ENCODE measurements at regions not wholly inside any gene's neighbourhood (a gene's known extent, or its start where the extent isn't known, plus 50 kb on each side); places are given as distances from the start of the nearest gene placed in this dataset.

DNA sequence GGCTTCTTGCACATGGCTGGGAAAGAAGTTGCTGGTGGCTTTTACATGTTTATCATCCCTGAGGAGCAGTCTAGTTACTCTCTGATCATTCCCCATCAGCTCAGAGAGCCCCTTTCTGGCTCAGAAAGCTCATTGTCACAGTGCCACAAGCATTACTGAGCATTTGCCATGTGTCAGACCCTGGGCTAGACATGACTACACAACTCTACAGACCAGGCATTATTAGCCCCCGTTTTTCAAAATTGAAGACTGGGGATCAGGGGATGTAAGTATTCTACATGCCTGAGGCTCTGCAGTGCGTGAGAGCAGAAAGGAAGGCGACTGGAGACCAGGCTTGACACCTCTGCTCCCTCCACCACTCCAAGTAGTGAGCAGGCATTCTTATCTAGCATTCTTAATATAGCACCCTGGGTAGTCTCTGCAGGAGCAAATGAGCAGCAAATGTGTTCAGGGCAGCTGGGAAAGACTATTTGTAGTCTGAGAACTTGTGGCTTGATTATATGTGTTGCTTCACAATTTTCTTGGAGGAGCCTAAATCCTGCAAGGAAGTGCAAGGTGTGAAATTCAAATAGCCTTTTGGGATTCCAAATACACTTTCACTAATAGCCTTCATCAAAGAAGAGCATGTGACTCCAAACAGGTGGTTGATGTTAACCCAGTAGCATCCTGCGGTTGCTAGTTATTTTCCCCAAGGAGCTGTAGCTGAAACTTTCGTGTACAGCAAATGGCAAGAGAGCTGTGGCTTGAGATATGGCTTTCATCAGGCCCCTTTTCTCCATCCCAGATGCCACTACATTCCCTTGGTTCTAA is 143.2 kb downstream of the DDX1 start:
- TF ChIP-seq, protein P1, sequence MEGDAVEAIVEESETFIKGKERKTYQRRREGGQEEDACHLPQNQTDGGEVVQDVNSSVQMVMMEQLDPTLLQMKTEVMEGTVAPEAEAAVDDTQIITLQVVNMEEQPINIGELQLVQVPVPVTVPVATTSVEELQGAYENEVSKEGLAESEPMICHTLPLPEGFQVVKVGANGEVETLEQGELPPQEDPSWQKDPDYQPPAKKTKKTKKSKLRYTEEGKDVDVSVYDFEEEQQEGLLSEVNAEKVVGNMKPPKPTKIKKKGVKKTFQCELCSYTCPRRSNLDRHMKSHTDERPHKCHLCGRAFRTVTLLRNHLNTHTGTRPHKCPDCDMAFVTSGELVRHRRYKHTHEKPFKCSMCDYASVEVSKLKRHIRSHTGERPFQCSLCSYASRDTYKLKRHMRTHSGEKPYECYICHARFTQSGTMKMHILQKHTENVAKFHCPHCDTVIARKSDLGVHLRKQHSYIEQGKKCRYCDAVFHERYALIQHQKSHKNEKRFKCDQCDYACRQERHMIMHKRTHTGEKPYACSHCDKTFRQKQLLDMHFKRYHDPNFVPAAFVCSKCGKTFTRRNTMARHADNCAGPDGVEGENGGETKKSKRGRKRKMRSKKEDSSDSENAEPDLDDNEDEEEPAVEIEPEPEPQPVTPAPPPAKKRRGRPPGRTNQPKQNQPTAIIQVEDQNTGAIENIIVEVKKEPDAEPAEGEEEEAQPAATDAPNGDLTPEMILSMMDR (IDR thresholded peaks at IDR 0.05), result no peak

DNA sequence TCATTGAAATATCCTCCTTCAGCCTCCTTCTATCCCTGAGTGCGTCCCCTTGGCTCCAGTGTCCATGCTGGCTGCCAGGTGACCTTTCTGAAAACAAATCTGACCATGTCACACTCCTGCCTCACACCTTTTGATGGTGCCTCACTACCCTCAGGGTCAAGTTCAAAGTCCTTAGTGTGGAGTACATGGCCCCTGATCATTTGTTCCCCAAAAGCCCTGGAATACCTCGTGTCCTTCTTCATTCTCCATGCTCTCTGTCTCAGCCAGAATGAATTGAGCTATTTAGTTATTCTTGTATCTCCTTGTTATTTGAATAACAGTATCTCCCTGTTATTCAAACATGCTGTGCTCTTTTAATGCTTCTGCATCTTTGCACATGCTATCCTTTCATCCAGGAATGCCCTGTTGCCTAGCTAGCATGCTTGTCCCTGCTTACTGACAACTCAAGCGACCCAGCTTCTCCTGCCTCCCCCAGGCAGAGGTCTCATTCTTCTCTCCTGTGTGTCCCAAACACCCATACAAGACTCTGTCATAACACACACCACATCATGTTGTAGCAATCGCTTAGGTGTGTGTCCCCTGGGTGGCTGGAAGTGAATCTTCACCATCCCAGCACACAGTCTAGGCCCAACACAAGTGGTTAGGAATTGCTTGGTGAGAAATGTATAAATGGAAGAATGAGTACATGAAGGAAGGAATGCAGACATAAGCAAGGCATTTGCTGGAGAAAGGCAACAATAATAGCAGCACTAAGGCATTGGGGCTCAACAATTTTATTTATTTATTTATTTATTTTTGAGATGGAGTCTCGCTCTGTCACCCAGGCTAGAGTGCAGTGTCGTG is 144.0 kb downstream of the DDX1 start:
- TF ChIP-seq, protein P1 (IDR thresholded peaks at IDR 0.05), result no peak

DNA sequence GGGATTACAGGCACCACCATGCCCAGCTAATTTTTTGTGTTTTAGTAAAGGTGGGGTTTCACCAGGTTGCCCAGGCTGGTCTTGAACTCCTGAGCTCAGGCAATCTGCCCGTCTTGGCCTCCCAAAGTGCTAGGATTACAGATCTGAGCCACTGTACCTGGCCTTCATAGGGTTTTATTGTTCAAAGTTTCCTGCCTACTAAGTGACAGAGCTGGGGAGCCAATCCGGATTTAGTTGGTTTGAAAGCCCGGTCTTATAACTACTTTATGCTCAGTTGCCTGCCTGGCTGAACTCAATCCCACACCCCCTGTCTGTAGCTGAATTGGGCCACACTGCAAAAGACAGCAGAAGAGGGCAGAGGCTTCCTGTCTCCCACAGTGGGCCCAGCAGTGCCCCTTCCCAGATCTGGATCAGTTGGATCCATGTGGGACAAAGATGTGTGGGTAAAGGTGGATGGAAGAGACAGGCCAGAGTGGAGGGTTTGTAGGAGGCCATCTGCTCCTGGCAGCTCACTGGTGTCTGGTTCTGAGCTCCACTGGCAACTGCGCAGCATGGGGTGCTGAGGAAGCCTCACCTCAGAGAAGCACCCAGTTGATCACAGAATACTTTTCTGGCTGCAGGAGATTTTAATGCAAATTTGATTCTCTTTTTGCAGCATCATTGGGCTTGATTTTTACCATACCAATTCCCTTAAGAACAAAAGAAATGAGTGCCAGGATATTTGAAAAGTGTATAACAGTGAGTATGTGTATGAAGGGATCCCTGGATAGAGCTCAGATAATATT is 144.9 kb downstream of the DDX1 start:
- TF ChIP-seq, protein P1 (IDR thresholded peaks at IDR 0.05), result no peak

DNA sequence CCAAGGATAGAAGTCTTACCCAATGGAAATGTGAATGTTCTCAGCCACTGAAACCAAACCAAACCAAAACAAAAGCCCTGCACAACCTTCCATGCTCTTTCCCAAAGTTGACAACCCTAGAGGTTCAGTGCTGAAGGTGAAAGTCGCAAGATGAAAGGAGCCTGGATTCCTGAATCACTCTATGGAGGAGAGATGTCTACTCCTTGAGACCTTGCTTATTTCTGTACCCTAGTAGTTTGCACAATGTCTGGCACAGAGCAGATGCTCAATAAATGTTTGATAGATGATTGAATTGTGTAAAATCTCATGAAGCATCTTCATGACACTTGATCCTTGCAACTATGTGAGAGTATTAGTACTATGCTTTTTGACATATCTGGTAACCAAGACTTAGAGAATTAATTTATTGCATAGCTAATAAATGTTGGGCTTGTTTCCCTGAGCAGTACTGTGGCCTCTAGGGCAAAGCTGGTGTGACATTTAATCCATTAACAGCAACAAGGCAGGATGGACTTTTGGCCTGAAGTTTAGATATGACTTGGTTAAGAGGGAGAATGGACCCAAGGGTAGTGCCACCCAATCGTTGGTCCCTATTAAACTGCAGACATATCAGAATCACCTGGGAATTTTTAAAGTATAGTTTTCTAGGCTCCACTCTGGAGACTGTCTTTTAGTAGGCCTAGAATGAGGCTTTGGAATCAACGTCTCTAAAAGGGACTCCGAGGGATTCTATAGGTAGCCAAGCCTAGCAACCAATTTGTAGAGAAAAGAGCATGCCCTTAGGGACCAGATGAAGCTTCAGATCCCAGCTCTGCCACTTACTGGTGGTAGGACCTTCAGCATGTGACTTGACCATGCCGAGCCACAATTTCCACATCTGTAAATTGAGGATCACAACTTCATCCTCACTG is 145.9 kb downstream of the DDX1 start:
- TF ChIP-seq, protein P1 (IDR thresholded peaks at IDR 0.05), result no peak

DNA sequence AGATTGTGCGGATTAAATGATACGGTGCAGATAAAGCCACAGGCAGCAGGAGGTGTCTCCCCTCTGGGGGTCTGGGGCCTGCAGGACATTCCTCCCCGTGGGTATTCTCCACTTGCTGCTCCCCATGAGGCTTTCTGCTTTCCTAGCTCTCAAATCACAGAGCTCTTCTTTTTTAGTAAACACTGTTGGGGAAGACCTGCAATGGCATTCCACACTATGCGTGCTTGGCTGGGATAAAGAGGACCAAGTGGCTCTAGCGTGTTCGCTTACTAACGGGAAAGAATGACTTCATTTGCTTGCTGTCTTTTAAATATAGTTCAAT is 146.5 kb downstream of the DDX1 start:
- TF ChIP-seq, protein P1 (IDR thresholded peaks at IDR 0.05), result no peak

DNA sequence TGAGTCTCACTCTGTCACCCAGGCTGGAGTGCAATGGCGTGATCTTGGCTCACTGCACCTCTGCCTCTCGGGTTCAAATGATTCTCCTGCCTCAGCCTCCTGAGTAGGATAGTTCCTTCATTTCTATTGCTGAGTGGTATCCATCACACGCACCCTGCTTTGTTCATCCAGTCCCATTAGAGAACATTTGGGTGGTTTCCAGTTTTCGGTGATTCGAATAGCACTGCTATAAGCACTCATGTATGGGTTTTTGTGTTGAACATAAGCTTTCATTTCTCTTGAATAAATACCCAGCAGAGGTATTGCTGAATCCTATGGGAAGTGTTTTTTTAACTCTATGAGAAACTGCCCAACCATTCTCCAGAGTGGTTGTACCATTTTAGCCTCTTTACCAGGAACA is 147.3 kb downstream of the DDX1 start:
- TF ChIP-seq, protein P1 (IDR thresholded peaks at IDR 0.05), result no peak

All from LNCAP (cell line).